ENCODE measurements at regions not wholly inside any gene's neighbourhood (a gene's known extent, or its start where the extent isn't known, plus 50 kb on each side); places are given as distances from the start of the nearest gene placed in this dataset.

- no peaks in the 10 kb centered on the region for H3K36me3 ChIP-seq (ENCODE audit: control insufficient read depth, insufficient read depth, low read length)
- no peak overlapping the region for H2BK15ac ChIP-seq (ENCODE audit: low read depth, low read length)
- H3K23ac ChIP-seq (ENCODE audit: low read depth, low read length) = no peak overlapping the region
- H3K56ac ChIP-seq (ENCODE audit: extremely low read depth, insufficient read depth, low read length) = no peak overlapping the region
- H2AFZ ChIP-seq (replicated peaks; ENCODE audit: low read length, poor library complexity) = no peak overlapping the region
- DNase-seq = no peak
- no peak overlapping the region for H4K8ac ChIP-seq (ENCODE audit: low read depth in 2 of 2, low read length in 2 of 2)
- no peak overlapping the region for H3K9ac ChIP-seq (ENCODE audit: low read depth, low read length)
- no peak overlapping the region for H3K4me2 ChIP-seq (ENCODE audit: low read depth, low read length)
- ChIA-PET POLR2A (ENCODE audit: unreplicated experiment) (no interaction called here), CTCF (no interaction called here)
- no peak overlapping the region for H4K5ac ChIP-seq (ENCODE audit: low read depth, low read length)
- in situ Hi-C loops (cut with MboI; ENCODE audit: low sequenced_read_pairs) (no loop called here), intact Hi-C loops (cut with micrococcal nuclease) (no loop called here), dilution Hi-C loops (cut with HindIII; ENCODE audit: low sequenced_read_pairs, unreplicated experiment) (no loop called here)
- no peaks in the 10 kb centered on the region for H3K79me1 ChIP-seq (ENCODE audit: low read depth in 1 of 2, low read length in 2 of 2)
- no peak overlapping the region for H2AK5ac ChIP-seq (ENCODE audit: low read depth, low read length)
- H3K4ac ChIP-seq (ENCODE audit: low read depth, low read length) = no peak overlapping the region
- H2BK5ac ChIP-seq (ENCODE audit: low read depth, low read length, poor library complexity, severe bottlenecking) = no peak overlapping the region
- H3K14ac ChIP-seq (replicated peaks; ENCODE audit: low read depth, low read length) = no peak overlapping the region
- no peak overlapping the region for H2BK120ac ChIP-seq (ENCODE audit: low read depth, low read length)
- no peaks in the 10 kb centered on the region for H3K4me1 ChIP-seq (ENCODE audit: control insufficient read depth, insufficient read depth, low read length)
- no TSS peak for BruUV-seq (replicated peaks)
- peaks cover 33% of the 10 kb centered on the region for H3K9me3 ChIP-seq (ENCODE audit: control insufficient read depth, insufficient read depth, low read length)
- H3K27me3 ChIP-seq (ENCODE audit: control insufficient read depth, insufficient read depth, low read length) = no peaks in the 10 kb centered on the region
- TF ChIP-seq MXI1 (IDR thresholded peaks at IDR 0.05; ENCODE audit: borderline replicate concordance, low read depth, low read length) (no peak), SMC3 (IDR thresholded peaks at IDR 0.05; ENCODE audit: low read depth, low read length) (no peak), ELK1 (IDR thresholded peaks at IDR 0.05; ENCODE audit: borderline replicate concordance, low read depth, low read length) (no peak), RFX5 (IDR thresholded peaks at IDR 0.05; ENCODE audit: low read depth, low read length) (no peak), RCOR1 (IDR thresholded peaks at IDR 0.05; ENCODE audit: insufficient replicate concordance, low read length) (no peak), POLR2A (IDR thresholded peaks at IDR 0.05; ENCODE audit: low read depth, low read length) (no peak), MAFK (IDR thresholded peaks at IDR 0.05; ENCODE audit: low read depth, low read length) (no peak), CEBPB (IDR thresholded peaks at IDR 0.05; ENCODE audit: low read depth, low read length) (no peak)
- no peak overlapping the region for H2AK9ac ChIP-seq (replicated peaks; ENCODE audit: low read depth, low read length, poor library complexity)
- no peaks in the 10 kb centered on the region for H4K20me1 ChIP-seq (ENCODE audit: insufficient read depth, low read length)
- H3K18ac ChIP-seq (ENCODE audit: low read depth, low read length) = no peak overlapping the region
- H3K27ac ChIP-seq (ENCODE audit: insufficient read depth, low read length) = no peak overlapping the region
- WGBS, 2 experiments (ENCODE audit: extremely low coverage in 2 of 2, insufficient read length in 1 of 2) = no CpG with 5 or more reads among the region's 4 CpGs
- no peak overlapping the region for H4K91ac ChIP-seq (ENCODE audit: insufficient read depth, low read depth, low read length)
- no peak overlapping the region for H3K4me3 ChIP-seq (ENCODE audit: insufficient read depth, low read depth, low read length)
- no peak for ATAC-seq (ENCODE audit: low read depth)
- no peak overlapping the region for H2BK20ac ChIP-seq (ENCODE audit: low read depth, low read length)
- H3K9me1 ChIP-seq (ENCODE audit: insufficient read depth, low read length) = no peaks in the 10 kb centered on the region
Measured at GRCh38 chr14:98799891-98800290, 472.1 kb downstream of the BCL11B start.

Measured in IMR-90 (cell line).